ENCODE measurements at regions not wholly inside any gene's neighbourhood (a gene's known extent, or its start where the extent isn't known, plus 50 kb on each side); places are given as distances from the start of the nearest gene placed in this dataset.

GRCh38 chr11:128291835-128292234 is 295.5 kb downstream of the ETS1 start:
- no peak for TF ChIP-seq POLR2A (IDR thresholded peaks at IDR 0.05; ENCODE audit: low read length)
- no peak for TF ChIP-seq MAZ (IDR thresholded peaks at IDR 0.05; ENCODE audit: borderline replicate concordance, low read depth, low read length)
- no peak for TF ChIP-seq NR3C1 (IDR thresholded peaks at IDR 0.05)
- no peak for TF ChIP-seq ATOH8 (CRISPR knock-in tag; IDR thresholded peaks at IDR 0.05; ENCODE audit: low read depth)
- TF ChIP-seq POLR2AphosphoS2 (conservative IDR thresholded peaks at IDR 0.05; ENCODE audit: low read length) = no peak
- TF ChIP-seq MYC (IDR thresholded peaks at IDR 0.05; ENCODE audit: borderline replicate concordance, low read length) = no peak
- TF ChIP-seq ZSCAN20 (CRISPR knock-in tag; IDR thresholded peaks at IDR 0.05) = no peak
- TF ChIP-seq CTCF (IDR thresholded peaks at IDR 0.05) = no peak
- TF ChIP-seq REST (IDR thresholded peaks at IDR 0.05) = no peak
- TF ChIP-seq PHF8 (IDR thresholded peaks at IDR 0.05; ENCODE audit: borderline replicate concordance, low read depth) = no peak
- TF ChIP-seq PBX3 (IDR thresholded peaks at IDR 0.05) = no peak
- TF ChIP-seq SMC3 (IDR thresholded peaks at IDR 0.05) = no peak
